ENCODE measurements at regions not wholly inside any gene's neighbourhood (a gene's known extent, or its start where the extent isn't known, plus 50 kb on each side); places are given as distances from the start of the nearest gene placed in this dataset.

- no peak for ATAC-seq (ENCODE audit: insufficient number of reproducible peaks, low FRiP score, low read depth)
- H3K36me3 ChIP-seq: no peaks in the 10 kb centered on the region
- no peak for DNase-seq (ENCODE audit: low spot score)
- H3K9me3 ChIP-seq: no peaks in the 10 kb centered on the region
- no peak overlapping the region for H3K4me3 ChIP-seq
- no peaks in the 10 kb centered on the region for H3K27me3 ChIP-seq (replicated peaks; ENCODE audit: insufficient read depth)
- TF ChIP-seq CTCF (IDR thresholded peaks at IDR 0.05): no peak
- no peak overlapping the region for H3K27ac ChIP-seq
- no peaks in the 10 kb centered on the region for H3K4me1 ChIP-seq (ENCODE audit: control insufficient read depth in 1 of 2, low read depth in 2 of 2)
These were observed 1117.7 kb upstream of the MAP3K7 start for GRCh38 chr6:91704531-91704930.

GRCh38 chr6:91697010-91697695 lies 1110.3 kb upstream of the MAP3K7 start:
- no peak for TF ChIP-seq CTCF (IDR thresholded peaks at IDR 0.05)
- Histone ChIP-seq H3K9me3 (no peaks in the 10 kb centered on the region), H3K27ac (no peak overlapping the region), H3K36me3 (no peaks in the 10 kb centered on the region), H3K4me1 (ENCODE audit: control insufficient read depth in 1 of 2, low read depth in 2 of 2) (no peaks in the 10 kb centered on the region), H3K27me3 (replicated peaks; ENCODE audit: insufficient read depth) (no peaks in the 10 kb centered on the region), H3K4me3 (no peak overlapping the region)
- DNase-seq (ENCODE audit: low spot score) (no peak), ATAC-seq (ENCODE audit: insufficient number of reproducible peaks, low FRiP score, low read depth) (no peak)

- ATAC-seq (ENCODE audit: insufficient number of reproducible peaks, low FRiP score, low read depth): no peak
- no peak for TF ChIP-seq CTCF (IDR thresholded peaks at IDR 0.05)
- DNase-seq (ENCODE audit: low spot score): no peak
- no peak overlapping the region for H3K4me3 ChIP-seq
- no peaks in the 10 kb centered on the region for H3K4me1 ChIP-seq (ENCODE audit: control insufficient read depth in 1 of 2, low read depth in 2 of 2)
- no peaks in the 10 kb centered on the region for H3K36me3 ChIP-seq
- no peaks in the 10 kb centered on the region for H3K27me3 ChIP-seq (replicated peaks; ENCODE audit: insufficient read depth)
- no peaks in the 10 kb centered on the region for H3K9me3 ChIP-seq
- no peak overlapping the region for H3K27ac ChIP-seq
These were observed 1108.3 kb upstream of the MAP3K7 start for GRCh38 chr6:91695221-91695620.

- no peak for DNase-seq (ENCODE audit: low spot score)
- Histone ChIP-seq H3K27me3 (replicated peaks; ENCODE audit: insufficient read depth) (no peaks in the 10 kb centered on the region), H3K36me3 (no peaks in the 10 kb centered on the region), H3K9me3 (no peaks in the 10 kb centered on the region), H3K27ac (no peak overlapping the region), H3K4me3 (no peak overlapping the region), H3K4me1 (ENCODE audit: control insufficient read depth in 1 of 2, low read depth in 2 of 2) (no peaks in the 10 kb centered on the region)
- no peak for TF ChIP-seq CTCF (IDR thresholded peaks at IDR 0.05)
- no peak for ATAC-seq (ENCODE audit: insufficient number of reproducible peaks, low FRiP score, low read depth)
These were observed 1107.3 kb upstream of the MAP3K7 start for GRCh38 chr6:91694016-91694654.

DNA sequence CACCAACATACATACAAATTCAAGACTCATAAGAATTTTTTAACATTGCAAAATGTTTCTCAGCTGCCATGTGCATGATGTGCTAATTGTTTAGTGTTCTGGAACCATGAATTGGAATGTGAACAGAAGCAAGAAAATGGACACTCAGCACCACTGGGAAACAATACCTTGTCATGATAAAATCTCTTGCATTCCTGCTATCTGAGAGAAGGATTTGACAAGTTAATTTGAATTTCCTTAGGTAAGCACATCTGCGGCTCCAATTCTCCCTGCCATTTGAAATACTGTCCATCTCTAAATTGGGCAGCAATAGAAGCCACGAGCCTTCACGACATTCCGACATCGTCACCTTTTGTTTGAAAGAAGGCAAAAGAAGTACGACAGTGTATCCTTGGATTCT lies 1104.6 kb upstream of the MAP3K7 start:
- Histone ChIP-seq H3K9me3 (no peaks in the 10 kb centered on the region), H3K4me1 (ENCODE audit: control insufficient read depth in 1 of 2, low read depth in 2 of 2) (no peaks in the 10 kb centered on the region), H3K27ac (no peak overlapping the region), H3K27me3 (replicated peaks; ENCODE audit: insufficient read depth) (no peaks in the 10 kb centered on the region), H3K36me3 (no peaks in the 10 kb centered on the region), H3K4me3 (no peak overlapping the region)
- no peak for ATAC-seq (ENCODE audit: insufficient number of reproducible peaks, low FRiP score, low read depth)
- no peak for DNase-seq (ENCODE audit: low spot score)
- TF ChIP-seq CTCF (IDR thresholded peaks at IDR 0.05): no peak

Data from thoracic aorta (tissue), 2 donors.